Prostate gland (tissue), 2 donors: ENCODE measurements at regions not wholly inside any gene's neighbourhood (a gene's known extent, or its start where the extent isn't known, plus 50 kb on each side); places are given as distances from the start of the nearest gene placed in this dataset.

Source experiments
- DNase-seq: peaks from one replicate; pipeline ENCODE4 v3.0.0-alpha.2; 2019; ENCODE audit warnings: low spot score
- H3K27ac ChIP-seq, 2 donors: fragments of 200-600 bp; sonication (generic); 2 replicates each; pipeline ENCODE4 v1.5.1; 2017 to 2019
- H3K27me3 ChIP-seq: fragments of 200-600 bp; sonication (generic); replicated peaks from 2 replicates; pipeline ENCODE4 v1.5.1; 2019; ENCODE audit not compliant: insufficient read depth
- H3K36me3 ChIP-seq, 2 donors: fragments of 200-600 bp; sonication (generic); 1 replicate in 1 of 2; 2 replicates in 1 of 2; pipeline versions ENCODE4 v1.5.1 to v1.8.1; 2017 to 2019
- H3K4me1 ChIP-seq: fragments of 200-600 bp; sonication (generic); replicated peaks from 2 replicates; pipeline ENCODE4 v1.5.1; 2019
- H3K4me3 ChIP-seq, 2 donors: fragments of 200-600 bp; sonication (generic); 2 replicates each; pipeline ENCODE4 v1.5.1; 2017 to 2019
- H3K9me3 ChIP-seq: fragments of 200-600 bp; sonication (generic); 2 replicates; pipeline ENCODE4 v1.5.1; 2017
- CTCF ChIP-seq, 4 experiments: fragments of 200-600 bp in 2 of 4; fragments of 450-650 bp in 2 of 4; sonication (generic) in 2 of 4; IDR thresholded peaks; 1 replicate in 3 of 4; 2 replicates in 1 of 4; pipeline ENCODE4 v1.5.1; 2016 to 2019; ENCODE audit warnings: antibody characterized with exemption in 4 of 4, mild to moderate bottlenecking in 2 of 4, moderate library complexity in 2 of 4
- POLR2A ChIP-seq: fragments of 450-650 bp; IDR thresholded peaks from one replicate; pipeline ENCODE4 v1.6.1; 2016; ENCODE audit warnings: antibody characterized with exemption, mild to moderate bottlenecking
- POLR2AphosphoS5 ChIP-seq: sonication (generic); formaldehyde crosslinking; IDR thresholded peaks from one replicate; pipeline ENCODE4 v1.6.1; 2017; ENCODE audit warnings: antibody characterized with exemption
- WGBS: methylation state at CpG from one replicate; pipeline ENCODE4 v1.1.5; 2018; 5-methylcytosine and 5-hydroxymethylcytosine counted together
- intact Hi-C: fragments of 100-400 bp; cut with DNase I; formaldehyde crosslinking; loops from one replicate; pipeline ENCODE4 v1.14.2; 2022

GRCh38 chr20:39857835-39858234, 831.2 kb downstream of the MAFB start:
- H3K27me3 ChIP-seq, result no peaks in the 10 kb centered on the region
- H3K9me3 ChIP-seq, result no peaks in the 10 kb centered on the region
- WGBS, result 60% methylated on average over 1 of the region's 1 CpG
- no peaks in the 10 kb centered on the region for H3K36me3 ChIP-seq
- TF ChIP-seq POLR2AphosphoS5 (no peak), CTCF (IDR thresholded peaks at IDR 0.05) (no peak), POLR2A (no peak)
- DNase-seq, result no peak
- no peak overlapping the region for H3K4me3 ChIP-seq
- no peaks in the 10 kb centered on the region for H3K4me1 ChIP-seq
- intact Hi-C loops, result no loop called here
- no peak overlapping the region for H3K27ac ChIP-seq

- Histone ChIP-seq H3K4me1 (no peaks in the 10 kb centered on the region), H3K27me3 (no peaks in the 10 kb centered on the region), H3K36me3 (no peaks in the 10 kb centered on the region), H3K27ac (no peak overlapping the region), H3K9me3 (no peaks in the 10 kb centered on the region), H3K4me3 (no peak overlapping the region)
- WGBS, result 10% methylated on average over 1 of the region's 1 CpG
- DNase-seq, result no peak
- intact Hi-C loops, result no loop called here
- TF ChIP-seq POLR2AphosphoS5, result no peak
- no peak for TF ChIP-seq CTCF (IDR thresholded peaks at IDR 0.05)
- TF ChIP-seq POLR2A, result no peak
These were observed 831.8 kb downstream of the MAFB start for GRCh38 chr20:39857187-39857586.

GRCh38 chr20:39855799-39856198, 833.2 kb downstream of the MAFB start:
- Histone ChIP-seq H3K4me3 (no peak overlapping the region), H3K9me3 (no peaks in the 10 kb centered on the region), H3K27ac (no peak overlapping the region), H3K4me1 (no peaks in the 10 kb centered on the region), H3K27me3 (no peaks in the 10 kb centered on the region), H3K36me3 (no peaks in the 10 kb centered on the region)
- TF ChIP-seq POLR2A, result no peak
- 88% methylated on average over 3 of the region's 3 CpGs for WGBS
- intact Hi-C loops, result no loop called here
- no peak for DNase-seq

- Histone ChIP-seq H3K9me3 (no peaks in the 10 kb centered on the region), H3K27ac (no peak overlapping the region), H3K4me1 (no peaks in the 10 kb centered on the region), H3K27me3 (no peaks in the 10 kb centered on the region), H3K4me3 (no peak overlapping the region), H3K36me3 (no peaks in the 10 kb centered on the region)
- intact Hi-C loops, result no loop called here
- TF ChIP-seq CTCF (IDR thresholded peaks at IDR 0.05) (no peak), POLR2AphosphoS5 (no peak), POLR2A (no peak)
- no peak for DNase-seq
- 80% methylated on average over 1 of the region's 1 CpG for WGBS
These were observed 834.0 kb downstream of the MAFB start for GRCh38 chr20:39855056-39855455.

- DNase-seq, result no peak
- 77% methylated on average over 2 of the region's 2 CpGs for WGBS
- intact Hi-C loops, result no loop called here
- no peaks in the 10 kb centered on the region for H3K9me3 ChIP-seq
- no peaks in the 10 kb centered on the region for H3K4me1 ChIP-seq
- TF ChIP-seq POLR2A, result no peak
- TF ChIP-seq POLR2AphosphoS5, result no peak
- no peak for TF ChIP-seq CTCF (IDR thresholded peaks at IDR 0.05)
- H3K4me3 ChIP-seq, result no peak overlapping the region
- H3K27ac ChIP-seq, result no peak overlapping the region
- no peaks in the 10 kb centered on the region for H3K36me3 ChIP-seq
- H3K27me3 ChIP-seq, result no peaks in the 10 kb centered on the region
These were observed 835.4 kb downstream of the MAFB start for GRCh38 chr20:39853636-39854035.
